ENCODE measurements at regions not wholly inside any gene's neighbourhood (a gene's known extent, or its start where the extent isn't known, plus 50 kb on each side); places are given as distances from the start of the nearest gene placed in this dataset.

GRCh38 chr4:111031001-111031579 lies 408.2 kb upstream of the PITX2 start:
- H3K79me2 ChIP-seq (ENCODE audit: control insufficient read depth, insufficient read depth, low read length) = no peaks in the 10 kb centered on the region
- dilution Hi-C loops (cut with MboI; ENCODE audit: extremely low pct_ligation_motif_present, low sequenced_read_pairs) (no loop called here), intact Hi-C loops (cut with micrococcal nuclease) (no loop called here)
- CTCF ChIA-PET = no interaction called here
- H3K4me1 ChIP-seq (ENCODE audit: control insufficient read depth, extremely low read depth, insufficient read depth, low read length) = no peaks in the 10 kb centered on the region
- no peak for FAIRE-seq
- H3K27me3 ChIP-seq (ENCODE audit: control insufficient read depth in 2 of 2, insufficient read depth in 2 of 2, low read length in 2 of 2) = no peaks in the 10 kb centered on the region
- POLR2A ChIA-PET = no interaction called here
- H3K4me3 ChIP-seq (replicated peaks in 1 of 3; ENCODE audit: insufficient read depth in 1 of 3, low read depth in 1 of 3, low read length in 3 of 3) = no peak overlapping the region
- no peaks in the 10 kb centered on the region for H4K20me1 ChIP-seq (replicated peaks; ENCODE audit: control insufficient read depth, extremely low read depth, insufficient read depth, low read length)
- H3K4me2 ChIP-seq (ENCODE audit: insufficient read depth, low read length) = no peak overlapping the region
- H3K9ac ChIP-seq (replicated peaks; ENCODE audit: extremely low read depth, insufficient read depth, low read length) = no peak overlapping the region
- H3K36me3 ChIP-seq (ENCODE audit: control insufficient read depth in 2 of 2, extremely low read depth in 1 of 2, insufficient read depth in 2 of 2, low read length in 2 of 2) = no peaks in the 10 kb centered on the region
- no peaks in the 10 kb centered on the region for H3K9me1 ChIP-seq (replicated peaks; ENCODE audit: control insufficient read depth, extremely low read depth, insufficient read depth, low read length)
- H2AFZ ChIP-seq (ENCODE audit: low read depth, low read length) = no peak overlapping the region
- DNase-seq (ENCODE audit: low read depth, low spot score) = no peak
- no peak overlapping the region for H3K27ac ChIP-seq (ENCODE audit: insufficient read depth, low read depth, low read length)
- BruUV-seq (replicated peaks) = no TSS peak
- no peaks in the 10 kb centered on the region for H3K9me3 ChIP-seq (replicated peaks; ENCODE audit: control insufficient read depth, insufficient read depth, low read length)
- TF ChIP-seq EZH2 (IDR thresholded peaks at IDR 0.05; ENCODE audit: borderline replicate concordance, low read depth, low read length, severe bottlenecking) = no peak
- TF ChIP-seq MYC (IDR thresholded peaks at IDR 0.05; ENCODE audit: low read depth, low read length) = no peak
- no peak for TF ChIP-seq POLR2A (IDR thresholded peaks at IDR 0.05; ENCODE audit: low read depth, low read length)
- TF ChIP-seq POLR2AphosphoS5 (IDR thresholded peaks at IDR 0.05; ENCODE audit: insufficient read depth, low read depth, low read length) = no peak
- TF ChIP-seq MAX (IDR thresholded peaks at IDR 0.05; ENCODE audit: insufficient read depth, insufficient read length) = no peak
- TF ChIP-seq GATA2 (IDR thresholded peaks at IDR 0.05; ENCODE audit: insufficient read depth, insufficient read length, low read depth, low read length) = no peak
- TF ChIP-seq FOS (IDR thresholded peaks at IDR 0.05; ENCODE audit: borderline replicate concordance, insufficient read depth, low read length) = no peak
- no peak for TF ChIP-seq JUN (IDR thresholded peaks at IDR 0.05; ENCODE audit: borderline replicate concordance, insufficient read depth, insufficient read length, low read depth)
- no peak for TF ChIP-seq CTCF (IDR thresholded peaks at IDR 0.05; ENCODE audit: extremely low read depth in 1 of 2, insufficient read depth in 1 of 2, low read depth in 1 of 2, low read length in 2 of 2)

Data from endothelial cell of umbilical vein (primary cell).